HG02981 (cell line): ENCODE measurements at regions not wholly inside any gene's neighbourhood (a gene's known extent, or its start where the extent isn't known, plus 50 kb on each side); places are given as distances from the start of the nearest gene placed in this dataset.
A peak's percentile ranks its signal among the peaks of the same experiment; 100 is the strongest.
"Not testable (repeated sequence)": the region's sequence is repeated elsewhere in the genome, so short reads cannot be mapped to it uniquely, and the experiment has no call there.

Experiments used
- ATAC-seq: cut with Tn5 transposase; IDR thresholded peaks from one replicate; pipeline ENCODE4 v1.9.1; 2021; ENCODE audit warnings: mild to moderate bottlenecking, moderate library complexity; ENCODE audit not compliant: unreplicated experiment

GRCh38 chr5:45038366-45038987, 229.7 kb downstream of the MRPS30 start:
- ATAC-seq, result peak; percentile 67

GRCh38 chr5:45042283-45042682, 233.5 kb downstream of the MRPS30 start:
- ATAC-seq, result no peak

- no peak for ATAC-seq
Measured at GRCh38 chr5:45057564-45057963, 248.8 kb downstream of the MRPS30 start.

GRCh38 chr5:45060724-45061123, 252.0 kb downstream of the MRPS30 start:
- ATAC-seq, result no peak

GRCh38 chr5:45062044-45062443, 253.3 kb downstream of the MRPS30 start:
- ATAC-seq, result no peak

- ATAC-seq, result no peak
Measured at GRCh38 chr5:45081082-45081481, 272.3 kb downstream of the MRPS30 start.

GRCh38 chr5:45089870-45090269, 281.1 kb downstream of the MRPS30 start:
- ATAC-seq, result no peak

- no peak for ATAC-seq
Measured at GRCh38 chr5:45093377-45093776, 284.6 kb downstream of the MRPS30 start.

- ATAC-seq, result no peak
Measured at GRCh38 chr5:45094876-45095440, 286.2 kb downstream of the MRPS30 start.

GRCh38 chr5:45098483-45098882, 289.7 kb downstream of the MRPS30 start:
- ATAC-seq, result no peak

GRCh38 chr5:45101146-45101545, 292.4 kb downstream of the MRPS30 start:
- no peak for ATAC-seq

- no peak for ATAC-seq
Measured at GRCh38 chr5:45105491-45105994, 296.8 kb downstream of the MRPS30 start.

- no peak for ATAC-seq
Measured at GRCh38 chr5:45109062-45109461, 300.3 kb downstream of the MRPS30 start.

GRCh38 chr5:45109636-45110035, 300.9 kb downstream of the MRPS30 start:
- no peak for ATAC-seq

GRCh38 chr5:45110399-45110798, 301.7 kb downstream of the MRPS30 start:
- no peak for ATAC-seq

GRCh38 chr5:45113726-45114125, 305.0 kb downstream of the MRPS30 start:
- no peak for ATAC-seq

GRCh38 chr5:45132972-45133371, 324.2 kb downstream of the MRPS30 start:
- ATAC-seq, result no peak

- no peak for ATAC-seq
Measured at GRCh38 chr5:45162974-45163373, 354.2 kb downstream of the MRPS30 start.

GRCh38 chr5:45171563-45171962, 362.8 kb downstream of the MRPS30 start:
- no peak for ATAC-seq

GRCh38 chr5:45172634-45173033, 363.9 kb downstream of the MRPS30 start:
- not testable (repeated sequence) for ATAC-seq

- no peak for ATAC-seq
Measured at GRCh38 chr5:45179686-45180085, 370.9 kb downstream of the MRPS30 start.

- ATAC-seq, result no peak
Measured at GRCh38 chr5:45189042-45189441, 380.3 kb downstream of the MRPS30 start.

GRCh38 chr5:45189481-45189880, 380.7 kb downstream of the MRPS30 start:
- no peak for ATAC-seq
